Left ventricle myocardium inferior (tissue), 1 donor: ENCODE measurements at regions not wholly inside any gene's neighbourhood (a gene's known extent, or its start where the extent isn't known, plus 50 kb on each side); places are given as distances from the start of the nearest gene placed in this dataset.

Source experiments
- DNase-seq: peaks from one replicate; pipeline ENCODE4 v3.0.0-alpha.2; 2020
- H3K27ac ChIP-seq: fragments of 200-600 bp; replicated peaks from 2 replicates; pipeline ENCODE4 v1.8.0; 2021
- H3K27me3 ChIP-seq: fragments of 200-600 bp; 2 replicates; pipeline ENCODE4 v1.8.0; 2021; ENCODE audit warnings: low read depth
- H3K36me3 ChIP-seq: fragments of 200-600 bp; 2 replicates; pipeline ENCODE4 v1.8.0; 2021
- H3K4me1 ChIP-seq: fragments of 200-600 bp; 2 replicates; pipeline ENCODE4 v1.8.0; 2021
- H3K4me3 ChIP-seq: fragments of 200-600 bp; 2 replicates; pipeline ENCODE4 v1.8.0; 2021; ENCODE audit warnings: mild to moderate bottlenecking, moderate library complexity
- H3K9me3 ChIP-seq: fragments of 200-600 bp; replicated peaks from 2 replicates; pipeline ENCODE4 v1.8.0; 2021
- CTCF ChIP-seq: fragments of 200-600 bp; IDR thresholded peaks from 2 replicates; pipeline ENCODE4 v1.8.0; 2021; ENCODE audit warnings: antibody characterized with exemption, mild to moderate bottlenecking, borderline replicate concordance
- intact Hi-C: fragments of 100-400 bp; cut with micrococcal nuclease; formaldehyde crosslinking; loops from one replicate; pipeline ENCODE4 v1.11.0; 2022
- donor health status: DM: no; HTN: yes; CAD: no; lungs with severe emphysema.

- no peak for DNase-seq
- no peak for TF ChIP-seq CTCF
- Histone ChIP-seq H3K27me3 (no peaks in the 10 kb centered on the region), H3K4me1 (no peaks in the 10 kb centered on the region), H3K4me3 (no peak overlapping the region), H3K9me3 (no peaks in the 10 kb centered on the region), H3K36me3 (no peaks in the 10 kb centered on the region), H3K27ac (no peak overlapping the region)
- intact Hi-C loops = no loop called here
These were observed 640.0 kb upstream of the BOD1L1 start for GRCh38 chr4:14267373-14268060.

- Histone ChIP-seq H3K27me3 (no peaks in the 10 kb centered on the region), H3K9me3 (no peaks in the 10 kb centered on the region), H3K4me1 (no peaks in the 10 kb centered on the region), H3K4me3 (no peak overlapping the region), H3K27ac (no peak overlapping the region), H3K36me3 (no peaks in the 10 kb centered on the region)
- intact Hi-C loops = no loop called here
- TF ChIP-seq CTCF = no peak
- no peak for DNase-seq
These were observed 642.3 kb upstream of the BOD1L1 start for GRCh38 chr4:14269824-14270223.

- Histone ChIP-seq H3K4me3 (no peak overlapping the region), H3K27me3 (no peaks in the 10 kb centered on the region), H3K36me3 (no peaks in the 10 kb centered on the region), H3K4me1 (no peaks in the 10 kb centered on the region), H3K27ac (no peak overlapping the region), H3K9me3 (peaks cover 12% of the 10 kb centered on the region)
- DNase-seq = no peak
- no peak for TF ChIP-seq CTCF
- intact Hi-C loops = no loop called here
These were observed 644.7 kb upstream of the BOD1L1 start for GRCh38 chr4:14272206-14272605.

GRCh38 chr4:14277505-14277904, 650.0 kb upstream of the BOD1L1 start:
- no peak for DNase-seq
- Histone ChIP-seq H3K27ac (no peak overlapping the region), H3K4me1 (no peaks in the 10 kb centered on the region), H3K9me3 (peaks cover 12% of the 10 kb centered on the region), H3K4me3 (no peak overlapping the region), H3K36me3 (no peaks in the 10 kb centered on the region), H3K27me3 (no peaks in the 10 kb centered on the region)
- no peak for TF ChIP-seq CTCF
- intact Hi-C loops = no loop called here

GRCh38 chr4:14280567-14280966, 653.0 kb upstream of the BOD1L1 start:
- Histone ChIP-seq H3K4me1 (no peaks in the 10 kb centered on the region), H3K9me3 (peaks cover 7% of the 10 kb centered on the region), H3K36me3 (no peaks in the 10 kb centered on the region), H3K27me3 (no peaks in the 10 kb centered on the region), H3K4me3 (no peak overlapping the region), H3K27ac (no peak overlapping the region)
- intact Hi-C loops = no loop called here
- TF ChIP-seq CTCF = no peak
- DNase-seq = no peak
